Peyer's patch (tissue), 4 donors: ENCODE measurements at regions not wholly inside any gene's neighbourhood (a gene's known extent, or its start where the extent isn't known, plus 50 kb on each side); places are given as distances from the start of the nearest gene placed in this dataset.

ENCODE experiments used
- CTCF ChIP-seq, 6 experiments: fragments of 450-650 bp in 4 of 6; fragments of 200-600 bp in 2 of 6; sonication (generic) in 1 of 6; IDR thresholded peaks; one replicate each; pipeline ENCODE4 v1.5.1; 2017 to 2019; ENCODE audit warnings: antibody characterized with exemption in 6 of 6, mild to moderate bottlenecking in 3 of 6, moderate library complexity in 1 of 6
- POLR2A ChIP-seq, 2 donors: fragments of 450-650 bp; IDR thresholded peaks; one replicate each; pipeline ENCODE4 v1.5.1; 2017; ENCODE audit warnings: antibody characterized with exemption in 2 of 2, mild to moderate bottlenecking in 2 of 2, moderate library complexity in 2 of 2

GRCh38 chr4:181234951-181235680, 1008.1 kb upstream of the TENM3 start:
- no peak for TF ChIP-seq CTCF (IDR thresholded peaks at IDR 0.05)
- TF ChIP-seq POLR2A (IDR thresholded peaks at IDR 0.05) = no peak
